ENCODE measurements at regions not wholly inside any gene's neighbourhood (a gene's known extent, or its start where the extent isn't known, plus 50 kb on each side); places are given as distances from the start of the nearest gene placed in this dataset.

DNA sequence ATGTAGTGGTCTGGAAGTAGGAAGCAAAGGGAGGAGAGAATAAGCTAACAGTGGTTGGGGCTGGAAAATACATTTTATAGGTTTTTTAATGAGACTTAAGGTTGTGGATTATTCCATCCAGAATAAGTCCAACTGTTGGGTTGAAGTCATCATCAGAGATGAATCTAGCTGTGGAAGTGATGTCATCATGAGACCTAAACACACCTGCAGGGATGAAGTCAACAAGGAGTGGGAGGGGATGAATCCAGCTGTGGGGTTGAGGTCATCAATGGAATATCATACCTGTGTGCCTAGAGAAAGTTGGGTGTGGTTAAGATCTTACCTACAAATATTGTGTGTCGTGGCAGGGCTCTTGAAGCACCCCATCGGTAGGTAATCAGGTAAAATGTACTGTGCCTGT is 730.7 kb downstream of the RFPL4B start:
- H3K4me3 ChIP-seq (ENCODE audit: low read depth, low read length) = no peak overlapping the region
- TF ChIP-seq, protein P1, sequence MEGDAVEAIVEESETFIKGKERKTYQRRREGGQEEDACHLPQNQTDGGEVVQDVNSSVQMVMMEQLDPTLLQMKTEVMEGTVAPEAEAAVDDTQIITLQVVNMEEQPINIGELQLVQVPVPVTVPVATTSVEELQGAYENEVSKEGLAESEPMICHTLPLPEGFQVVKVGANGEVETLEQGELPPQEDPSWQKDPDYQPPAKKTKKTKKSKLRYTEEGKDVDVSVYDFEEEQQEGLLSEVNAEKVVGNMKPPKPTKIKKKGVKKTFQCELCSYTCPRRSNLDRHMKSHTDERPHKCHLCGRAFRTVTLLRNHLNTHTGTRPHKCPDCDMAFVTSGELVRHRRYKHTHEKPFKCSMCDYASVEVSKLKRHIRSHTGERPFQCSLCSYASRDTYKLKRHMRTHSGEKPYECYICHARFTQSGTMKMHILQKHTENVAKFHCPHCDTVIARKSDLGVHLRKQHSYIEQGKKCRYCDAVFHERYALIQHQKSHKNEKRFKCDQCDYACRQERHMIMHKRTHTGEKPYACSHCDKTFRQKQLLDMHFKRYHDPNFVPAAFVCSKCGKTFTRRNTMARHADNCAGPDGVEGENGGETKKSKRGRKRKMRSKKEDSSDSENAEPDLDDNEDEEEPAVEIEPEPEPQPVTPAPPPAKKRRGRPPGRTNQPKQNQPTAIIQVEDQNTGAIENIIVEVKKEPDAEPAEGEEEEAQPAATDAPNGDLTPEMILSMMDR (conservative IDR thresholded peaks at IDR 0.05; ENCODE audit: low read depth, low read length) = no peak
- DNase-seq (ENCODE audit: low read depth) = no peak

DNA sequence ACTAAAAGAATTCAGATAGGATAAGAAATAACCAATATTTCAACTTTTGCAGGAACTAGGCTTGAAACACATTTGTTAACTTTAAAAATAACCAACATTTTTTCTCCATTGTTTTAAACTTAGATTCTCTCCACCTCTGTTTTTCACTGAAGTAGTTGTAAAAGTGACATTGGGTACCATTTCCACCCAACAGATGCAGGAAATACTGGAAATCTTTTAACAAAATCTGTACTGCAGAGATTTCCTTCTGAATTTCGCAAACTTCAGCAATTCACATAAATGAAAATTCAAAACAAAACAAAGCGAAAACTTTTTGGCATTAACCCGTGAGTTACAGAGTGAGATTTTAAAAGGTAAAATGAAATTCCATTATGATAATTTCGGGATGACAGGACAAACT is 731.7 kb downstream of the RFPL4B start:
- no peak overlapping the region for H3K4me3 ChIP-seq (ENCODE audit: low read depth, low read length)
- TF ChIP-seq, protein P1 (conservative IDR thresholded peaks at IDR 0.05; ENCODE audit: low read depth, low read length) = no peak
- DNase-seq (ENCODE audit: low read depth) = no peak

GRCh38 chr6:113082745-113083144 is 735.6 kb downstream of the RFPL4B start:
- TF ChIP-seq, protein P1 (conservative IDR thresholded peaks at IDR 0.05; ENCODE audit: low read depth, low read length) = no peak
- no peak for DNase-seq (ENCODE audit: low read depth)
- no peak overlapping the region for H3K4me3 ChIP-seq (ENCODE audit: low read depth, low read length)

GRCh38 chr6:113083947-113084346 is 736.8 kb downstream of the RFPL4B start:
- TF ChIP-seq, protein P1 (conservative IDR thresholded peaks at IDR 0.05; ENCODE audit: low read depth, low read length) = no peak
- no peak for DNase-seq (ENCODE audit: low read depth)
- no peak overlapping the region for H3K4me3 ChIP-seq (ENCODE audit: low read depth, low read length)

- no peak for DNase-seq (ENCODE audit: low read depth)
- TF ChIP-seq, protein P1 (conservative IDR thresholded peaks at IDR 0.05; ENCODE audit: low read depth, low read length) = peak; percentile 15
- H3K4me3 ChIP-seq (ENCODE audit: low read depth, low read length) = no peak overlapping the region
Measured at GRCh38 chr6:113089056-113089455, 741.9 kb downstream of the RFPL4B start.

DNA sequence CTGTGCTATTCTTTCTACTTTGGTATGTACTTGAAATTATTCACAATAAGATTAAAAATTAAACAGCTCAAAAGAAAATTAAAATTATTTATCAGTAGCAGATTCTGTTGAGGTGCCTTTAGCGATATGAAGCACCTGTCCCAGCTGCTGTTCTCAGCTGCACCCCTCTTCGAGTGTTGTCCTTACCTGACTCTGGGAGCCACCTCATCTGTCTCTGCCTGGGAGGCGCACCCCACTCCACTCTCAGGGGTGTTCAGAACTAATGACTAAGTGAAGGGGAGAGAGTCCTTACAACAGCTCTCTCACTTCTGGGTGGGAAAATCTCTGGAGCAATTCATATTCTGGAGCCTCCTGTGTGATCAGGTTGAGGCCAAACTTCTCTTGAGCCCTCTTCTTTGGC is 745.7 kb downstream of the RFPL4B start:
- TF ChIP-seq, protein P1 (conservative IDR thresholded peaks at IDR 0.05; ENCODE audit: low read depth, low read length) = no peak
- no peak for DNase-seq (ENCODE audit: low read depth)
- no peak overlapping the region for H3K4me3 ChIP-seq (ENCODE audit: low read depth, low read length)

GRCh38 chr6:113094779-113095178 is 747.6 kb downstream of the RFPL4B start:
- TF ChIP-seq, protein P1 (conservative IDR thresholded peaks at IDR 0.05; ENCODE audit: low read depth, low read length) = no peak
- H3K4me3 ChIP-seq (ENCODE audit: low read depth, low read length) = no peak overlapping the region
- no peak for DNase-seq (ENCODE audit: low read depth)
